ENCODE measurements at regions not wholly inside any gene's neighbourhood (a gene's known extent, or its start where the extent isn't known, plus 50 kb on each side); places are given as distances from the start of the nearest gene placed in this dataset.

DNA sequence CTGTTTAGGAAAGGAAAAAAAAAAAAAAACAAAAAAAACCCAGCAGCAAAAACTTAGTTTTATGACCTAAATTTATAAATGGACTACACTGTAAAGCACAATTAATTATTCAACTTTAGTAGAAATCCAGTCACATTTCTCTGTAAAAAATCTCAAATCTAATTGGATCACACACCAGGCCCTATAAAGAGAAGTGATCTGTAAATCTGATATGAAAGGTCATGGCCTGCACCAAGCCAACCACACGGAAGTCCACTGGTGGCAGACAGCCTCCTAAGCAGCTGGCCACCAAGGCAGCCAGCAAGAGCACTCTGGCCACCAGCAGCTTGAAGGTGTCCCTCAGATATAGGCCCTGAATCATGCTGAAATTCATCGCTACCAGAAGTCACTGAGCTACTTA lies 131.6 kb downstream of the HFE start:
- no peaks in the 10 kb centered on the region for H3K9me3 Mint-ChIP-seq (ENCODE audit: insufficient read depth)
- H3K27me3 Mint-ChIP-seq = no peaks in the 10 kb centered on the region
- no peak overlapping the region for H3K9ac ChIP-seq (ENCODE audit: low read length)
- peaks cover 17% of the 10 kb centered on the region for H3K4me1 Mint-ChIP-seq
- no peak overlapping the region for H3K4me3 ChIP-seq (ENCODE audit: control extremely low read depth in 1 of 5, extremely low read depth in 1 of 5, insufficient read depth in 1 of 5, low read depth in 2 of 5, low read length in 4 of 5)
- no peaks in the 10 kb centered on the region for H3K27me3 ChIP-seq (replicated peaks in 1 of 4; ENCODE audit: control extremely low read depth in 1 of 4, control insufficient read depth in 3 of 4, insufficient read depth in 4 of 4, low read length in 3 of 4)
- H4K20me1 ChIP-seq (ENCODE audit: control insufficient read depth, insufficient read depth, low read length, poor library complexity, severe bottlenecking) = no peaks in the 10 kb centered on the region
- ChIA-PET CTCF (interaction anchor here (0.9 kb wide), 2 partner anchors 15 to 19 kb away, joined by 3 read pairs; no protein-coding TSS in a partner anchor), POLR2A (interaction anchor here (0.9 to 6.8 kb wide), 2 partner anchors 17 to 31 kb away, joined by 3 to 142 read pairs; a partner anchor contains a TSS)
- 96% methylated on average over 2 of the region's 2 CpGs for WGBS (ENCODE audit: insufficient coverage)
- H3K27ac Mint-ChIP-seq = no peak overlapping the region
- H3K36me3 ChIP-seq (replicated peaks in 1 of 2; ENCODE audit: control extremely low read depth in 1 of 2, control insufficient read depth in 1 of 2, extremely low read depth in 1 of 2, insufficient read depth in 2 of 2, low read length in 1 of 2) = no peaks in the 10 kb centered on the region
- H3K27ac ChIP-seq (ENCODE audit: low read length in 2 of 2) = no peak overlapping the region
- DNase-seq (no peak), ATAC-seq (ENCODE audit: low read depth) (no peak)
- peaks cover 0 to 24% (median 2%) of the 10 kb centered on the region in 3 donors for H3K9me3 ChIP-seq (ENCODE audit: control extremely low read depth in 1 of 3, control insufficient read depth in 2 of 3, insufficient read depth in 1 of 3, low read length in 2 of 3)
- no peak overlapping the region for H2AFZ ChIP-seq (ENCODE audit: insufficient read depth, low read depth, low read length, poor library complexity, severe bottlenecking)
- H3K4me1 ChIP-seq (ENCODE audit: control insufficient read depth in 2 of 2, insufficient read depth in 2 of 2, low read length in 2 of 2) = peaks cover 19 to 34% of the 10 kb centered on the region in 2 donors
- H3K4me2 ChIP-seq (replicated peaks; ENCODE audit: low read depth, low read length, poor library complexity, severe bottlenecking) = no peak overlapping the region
- H3K79me2 ChIP-seq (ENCODE audit: control insufficient read depth, insufficient read depth, low read length) = no peaks in the 10 kb centered on the region
- intact Hi-C loops (cut with micrococcal nuclease) = no loop called here
- TF ChIP-seq EZH2 (IDR thresholded peaks at IDR 0.05; ENCODE audit: borderline replicate concordance, insufficient read depth, low read depth, low read length, poor library complexity, severe bottlenecking) (no peak), CTCF (IDR thresholded peaks at IDR 0.05) (no peak)
- H3K4me3 Mint-ChIP-seq = no peak overlapping the region

DNA sequence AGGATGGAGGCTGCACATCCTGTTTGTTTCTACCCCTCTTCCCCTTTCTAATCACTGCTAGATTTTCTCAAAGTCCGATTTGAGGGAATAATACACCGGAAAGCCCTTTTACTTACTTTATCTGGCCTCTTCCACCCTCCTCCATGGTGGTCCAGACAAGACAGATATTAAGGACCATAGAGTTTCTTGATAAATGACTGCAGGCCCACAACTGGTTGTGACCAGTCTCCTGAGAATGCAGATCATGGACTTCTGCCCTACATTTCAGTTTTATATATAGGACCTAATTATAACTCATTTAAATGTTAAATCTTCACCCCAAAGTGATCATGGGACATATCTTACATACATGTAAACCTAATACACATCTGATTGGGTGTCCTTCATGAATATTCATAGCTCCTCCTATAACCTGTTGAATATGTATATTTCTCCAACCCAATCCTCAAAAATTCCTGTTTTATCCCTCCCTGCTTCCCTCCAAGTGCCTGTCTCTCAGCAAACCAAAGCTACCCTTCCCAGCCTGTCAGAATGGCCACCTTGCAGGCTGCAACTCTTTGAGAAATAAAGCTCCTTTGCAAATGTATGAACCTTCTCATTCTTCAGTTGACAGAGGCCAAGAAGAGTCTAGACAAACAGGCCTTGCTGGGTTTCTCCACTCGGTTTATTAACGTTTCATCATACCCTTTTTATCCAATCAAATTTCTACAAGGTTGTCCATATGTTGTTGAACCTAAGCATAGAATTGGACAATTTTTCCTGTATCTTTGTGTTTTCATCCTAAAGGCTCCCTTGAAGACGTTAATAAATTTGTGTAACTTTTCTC lies 133.1 kb downstream of the HFE start:
- intact Hi-C loops (cut with micrococcal nuclease) = no loop called here
- 100% methylated on average over 1 of the region's 5 CpGs for WGBS (ENCODE audit: insufficient coverage)
- Histone ChIP-seq H3K4me1 (ENCODE audit: control insufficient read depth in 2 of 2, insufficient read depth in 2 of 2, low read length in 2 of 2) (peaks cover 19 to 33% of the 10 kb centered on the region in 2 donors), H2AFZ (ENCODE audit: insufficient read depth, low read depth, low read length, poor library complexity, severe bottlenecking) (no peak overlapping the region), H3K36me3 (replicated peaks in 1 of 2; ENCODE audit: control extremely low read depth in 1 of 2, control insufficient read depth in 1 of 2, extremely low read depth in 1 of 2, insufficient read depth in 2 of 2, low read length in 1 of 2) (no peaks in the 10 kb centered on the region), H3K4me2 (replicated peaks; ENCODE audit: low read depth, low read length, poor library complexity, severe bottlenecking) (no peak overlapping the region), H3K9me3 (ENCODE audit: control extremely low read depth in 1 of 3, control insufficient read depth in 2 of 3, insufficient read depth in 1 of 3, low read length in 2 of 3) (peaks cover 0 to 17% (median 11%) of the 10 kb centered on the region in 3 donors), H3K27me3 (replicated peaks in 1 of 4; ENCODE audit: control extremely low read depth in 1 of 4, control insufficient read depth in 3 of 4, insufficient read depth in 4 of 4, low read length in 3 of 4) (no peaks in the 10 kb centered on the region), H4K20me1 (ENCODE audit: control insufficient read depth, insufficient read depth, low read length, poor library complexity, severe bottlenecking) (no peaks in the 10 kb centered on the region), H3K4me3 (ENCODE audit: control extremely low read depth in 1 of 5, extremely low read depth in 1 of 5, insufficient read depth in 1 of 5, low read depth in 2 of 5, low read length in 4 of 5) (no peak overlapping the region), H3K9ac (ENCODE audit: low read length) (no peak overlapping the region), H3K79me2 (ENCODE audit: control insufficient read depth, insufficient read depth, low read length) (no peaks in the 10 kb centered on the region), H3K27ac (ENCODE audit: low read length in 2 of 2) (no peak overlapping the region)
- ChIA-PET CTCF (interaction anchor here (0.9 to 1.3 kb wide), 2 partner anchors 30 to 103 kb away, joined by 3 to 4 read pairs; a partner anchor contains a TSS), POLR2A (interaction anchor here (1.2 to 6.8 kb wide), 3 partner anchors 16 to 927 kb away, joined by 3 to 142 read pairs (median 4); a partner anchor contains a TSS)
- TF ChIP-seq EZH2 (IDR thresholded peaks at IDR 0.05; ENCODE audit: borderline replicate concordance, insufficient read depth, low read depth, low read length, poor library complexity, severe bottlenecking) = no peak
- TF ChIP-seq CTCF (IDR thresholded peaks at IDR 0.05) = no peak
- peaks cover 10% of the 10 kb centered on the region for H3K4me1 Mint-ChIP-seq
- H3K27ac Mint-ChIP-seq = peak overlapping the region; percentile 15
- no peak overlapping the region for H3K4me3 Mint-ChIP-seq
- DNase-seq (no peak), ATAC-seq (ENCODE audit: low read depth) (no peak)
- no peaks in the 10 kb centered on the region for H3K27me3 Mint-ChIP-seq
- H3K9me3 Mint-ChIP-seq (ENCODE audit: insufficient read depth) = no peaks in the 10 kb centered on the region

All from B cell (primary cell).